ENCODE measurements at regions not wholly inside any gene's neighbourhood (a gene's known extent, or its start where the extent isn't known, plus 50 kb on each side); places are given as distances from the start of the nearest gene placed in this dataset.

GRCh38 chr4:156538651-156539257 lies 432.8 kb downstream of the PDGFC start (continued):
- no peak for TF ChIP-seq JUNB (IDR thresholded peaks at IDR 0.05; ENCODE audit: unreplicated experiment)
- TF ChIP-seq EZH2 (IDR thresholded peaks at IDR 0.05; ENCODE audit: low read depth, unreplicated experiment) = no peak
- TF ChIP-seq, protein P1, sequence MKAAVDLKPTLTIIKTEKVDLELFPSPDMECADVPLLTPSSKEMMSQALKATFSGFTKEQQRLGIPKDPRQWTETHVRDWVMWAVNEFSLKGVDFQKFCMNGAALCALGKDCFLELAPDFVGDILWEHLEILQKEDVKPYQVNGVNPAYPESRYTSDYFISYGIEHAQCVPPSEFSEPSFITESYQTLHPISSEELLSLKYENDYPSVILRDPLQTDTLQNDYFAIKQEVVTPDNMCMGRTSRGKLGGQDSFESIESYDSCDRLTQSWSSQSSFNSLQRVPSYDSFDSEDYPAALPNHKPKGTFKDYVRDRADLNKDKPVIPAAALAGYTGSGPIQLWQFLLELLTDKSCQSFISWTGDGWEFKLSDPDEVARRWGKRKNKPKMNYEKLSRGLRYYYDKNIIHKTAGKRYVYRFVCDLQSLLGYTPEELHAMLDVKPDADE (IDR thresholded peaks at IDR 0.05) = no peak
- TF ChIP-seq CTCF (conservative IDR thresholded peaks at IDR 0.05; ENCODE audit: low read depth in 2 of 2) = no peak
- no peak for TF ChIP-seq STAT1 (IDR thresholded peaks at IDR 0.05; ENCODE audit: unreplicated experiment)
- TF ChIP-seq CREB1 (CRISPR knock-in tag; IDR thresholded peaks at IDR 0.05; ENCODE audit: low read depth) = no peak
- TF ChIP-seq EZH2phosphoT487 (IDR thresholded peaks at IDR 0.05; ENCODE audit: unreplicated experiment) = no peak

- no peak overlapping the region for H3K27ac Mint-ChIP-seq
- H3K27me3 Mint-ChIP-seq (ENCODE audit: insufficient read depth, low read depth, poor library complexity) = no peaks in the 10 kb centered on the region
- Histone ChIP-seq H3K4me3 (no peak overlapping the region), H4K20me1 (replicated peaks; ENCODE audit: insufficient read depth) (no peaks in the 10 kb centered on the region), H3K27ac (ENCODE audit: low read depth) (no peak overlapping the region), H3F3A (replicated peaks; ENCODE audit: low read depth) (no peaks in the 10 kb centered on the region), H2AFZ (no peak overlapping the region), H3K79me2 (replicated peaks; ENCODE audit: insufficient read depth) (no peaks in the 10 kb centered on the region), H3K9me2 (ENCODE audit: insufficient read depth) (no peaks in the 10 kb centered on the region), H3K36me3 (ENCODE audit: insufficient read depth) (no peaks in the 10 kb centered on the region), H3K27me3 (ENCODE audit: insufficient read depth) (no peaks in the 10 kb centered on the region), H3K4me2 (no peak overlapping the region), H3K4me1 (ENCODE audit: insufficient read depth) (no peaks in the 10 kb centered on the region)
- ATAC-seq (no peak), DNase-seq (ENCODE audit: low spot score) (no peak)
- H3K4me1 Mint-ChIP-seq = no peaks in the 10 kb centered on the region
- no peaks in the 10 kb centered on the region for H3K36me3 Mint-ChIP-seq (ENCODE audit: low read depth)
- no peak for TF ChIP-seq EZH2 (IDR thresholded peaks at IDR 0.05; ENCODE audit: low read depth, unreplicated experiment)
- TF ChIP-seq JUNB (IDR thresholded peaks at IDR 0.05; ENCODE audit: unreplicated experiment) = no peak
- no peak for TF ChIP-seq EZH2phosphoT487 (IDR thresholded peaks at IDR 0.05; ENCODE audit: unreplicated experiment)
- TF ChIP-seq CTCF (conservative IDR thresholded peaks at IDR 0.05; ENCODE audit: low read depth in 2 of 2) = no peak
- TF ChIP-seq REST (IDR thresholded peaks at IDR 0.05; ENCODE audit: unreplicated experiment) = no peak
- TF ChIP-seq, protein P2, sequence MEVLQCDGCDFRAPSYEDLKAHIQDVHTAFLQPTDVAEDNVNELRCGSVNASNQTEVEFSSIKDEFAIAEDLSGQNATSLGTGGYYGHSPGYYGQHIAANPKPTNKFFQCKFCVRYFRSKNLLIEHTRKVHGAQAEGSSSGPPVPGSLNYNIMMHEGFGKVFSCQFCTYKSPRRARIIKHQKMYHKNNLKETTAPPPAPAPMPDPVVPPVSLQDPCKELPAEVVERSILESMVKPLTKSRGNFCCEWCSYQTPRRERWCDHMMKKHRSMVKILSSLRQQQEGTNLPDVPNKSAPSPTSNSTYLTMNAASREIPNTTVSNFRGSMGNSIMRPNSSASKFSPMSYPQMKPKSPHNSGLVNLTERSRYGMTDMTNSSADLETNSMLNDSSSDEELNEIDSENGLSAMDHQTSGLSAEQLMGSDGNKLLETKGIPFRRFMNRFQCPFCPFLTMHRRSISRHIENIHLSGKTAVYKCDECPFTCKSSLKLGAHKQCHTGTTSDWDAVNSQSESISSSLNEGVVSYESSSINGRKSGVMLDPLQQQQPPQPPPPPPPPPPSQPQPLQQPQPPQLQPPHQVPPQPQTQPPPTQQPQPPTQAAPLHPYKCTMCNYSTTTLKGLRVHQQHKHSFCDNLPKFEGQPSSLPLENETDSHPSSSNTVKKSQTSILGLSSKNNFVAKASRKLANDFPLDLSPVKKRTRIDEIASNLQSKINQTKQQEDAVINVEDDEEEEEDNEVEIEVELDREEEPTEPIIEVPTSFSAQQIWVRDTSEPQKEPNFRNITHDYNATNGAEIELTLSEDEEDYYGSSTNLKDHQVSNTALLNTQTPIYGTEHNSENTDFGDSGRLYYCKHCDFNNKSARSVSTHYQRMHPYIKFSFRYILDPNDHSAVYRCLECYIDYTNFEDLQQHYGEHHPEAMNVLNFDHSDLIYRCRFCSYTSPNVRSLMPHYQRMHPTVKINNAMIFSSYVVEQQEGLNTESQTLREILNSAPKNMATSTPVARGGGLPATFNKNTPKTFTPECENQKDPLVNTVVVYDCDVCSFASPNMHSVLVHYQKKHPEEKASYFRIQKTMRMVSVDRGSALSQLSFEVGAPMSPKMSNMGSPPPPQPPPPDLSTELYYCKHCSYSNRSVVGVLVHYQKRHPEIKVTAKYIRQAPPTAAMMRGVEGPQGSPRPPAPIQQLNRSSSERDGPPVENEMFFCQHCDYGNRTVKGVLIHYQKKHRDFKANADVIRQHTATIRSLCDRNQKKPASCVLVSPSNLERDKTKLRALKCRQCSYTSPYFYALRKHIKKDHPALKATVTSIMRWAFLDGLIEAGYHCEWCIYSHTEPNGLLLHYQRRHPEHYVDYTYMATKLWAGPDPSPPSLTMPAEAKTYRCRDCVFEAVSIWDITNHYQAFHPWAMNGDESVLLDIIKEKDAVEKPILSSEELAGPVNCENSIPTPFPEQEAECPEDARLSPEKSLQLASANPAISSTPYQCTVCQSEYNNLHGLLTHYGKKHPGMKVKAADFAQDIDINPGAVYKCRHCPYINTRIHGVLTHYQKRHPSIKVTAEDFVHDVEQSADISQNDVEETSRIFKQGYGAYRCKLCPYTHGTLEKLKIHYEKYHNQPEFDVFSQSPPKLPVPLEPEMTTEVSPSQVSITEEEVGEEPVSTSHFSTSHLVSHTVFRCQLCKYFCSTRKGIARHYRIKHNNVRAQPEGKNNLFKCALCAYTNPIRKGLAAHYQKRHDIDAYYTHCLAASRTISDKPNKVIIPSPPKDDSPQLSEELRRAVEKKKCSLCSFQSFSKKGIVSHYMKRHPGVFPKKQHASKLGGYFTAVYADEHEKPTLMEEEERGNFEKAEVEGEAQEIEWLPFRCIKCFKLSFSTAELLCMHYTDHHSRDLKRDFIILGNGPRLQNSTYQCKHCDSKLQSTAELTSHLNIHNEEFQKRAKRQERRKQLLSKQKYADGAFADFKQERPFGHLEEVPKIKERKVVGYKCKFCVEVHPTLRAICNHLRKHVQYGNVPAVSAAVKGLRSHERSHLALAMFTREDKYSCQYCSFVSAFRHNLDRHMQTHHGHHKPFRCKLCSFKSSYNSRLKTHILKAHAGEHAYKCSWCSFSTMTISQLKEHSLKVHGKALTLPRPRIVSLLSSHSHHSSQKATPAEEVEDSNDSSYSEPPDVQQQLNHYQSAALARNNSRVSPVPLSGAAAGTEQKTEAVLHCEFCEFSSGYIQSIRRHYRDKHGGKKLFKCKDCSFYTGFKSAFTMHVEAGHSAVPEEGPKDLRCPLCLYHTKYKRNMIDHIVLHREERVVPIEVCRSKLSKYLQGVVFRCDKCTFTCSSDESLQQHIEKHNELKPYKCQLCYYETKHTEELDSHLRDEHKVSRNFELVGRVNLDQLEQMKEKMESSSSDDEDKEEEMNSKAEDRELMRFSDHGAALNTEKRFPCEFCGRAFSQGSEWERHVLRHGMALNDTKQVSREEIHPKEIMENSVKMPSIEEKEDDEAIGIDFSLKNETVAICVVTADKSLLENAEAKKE (CRISPR knock-in tag; IDR thresholded peaks at IDR 0.05) = no peak
- H3K9me3 Mint-ChIP-seq = no peaks in the 10 kb centered on the region
- no peak overlapping the region for H3K4me3 Mint-ChIP-seq
Observed at GRCh38 chr4:156538210-156538609, 433.4 kb downstream of the PDGFC start.

Measured in GM23338 (cell line).